Choroid plexus epithelial cell (primary cell): ENCODE measurements at regions not wholly inside any gene's neighbourhood (a gene's known extent, or its start where the extent isn't known, plus 50 kb on each side); places are given as distances from the start of the nearest gene placed in this dataset.

Experiments used
- DNase-seq: peaks from one replicate; pipeline ENCODE4 v3.0.0-alpha.2; 2010; ENCODE audit warnings: low read depth
- H3K4me3 ChIP-seq: 2 replicates; pipeline ENCODE4 v1.5.1; 2011; ENCODE audit warnings: low read depth, mild to moderate bottlenecking, control low read depth, low read length, moderate library complexity
- CTCF ChIP-seq: conservative IDR thresholded peaks from 2 replicates; pipeline ENCODE4 v1.5.1; 2011; ENCODE audit warnings: low read depth, mild to moderate bottlenecking, control low read depth, inconsistent platforms, low read length, moderate library complexity

- TF ChIP-seq CTCF = no peak
These were observed 324.0 kb downstream of the IRS1 start for GRCh38 chr2:226475650-226476049.

GRCh38 chr2:226474131-226474530 lies 325.5 kb downstream of the IRS1 start:
- TF ChIP-seq CTCF = no peak
- no peak overlapping the region for H3K4me3 ChIP-seq
- no peak for DNase-seq

More at GRCh38 chr2:226475650-226476049, 324.0 kb downstream of the IRS1 start:
- H3K4me3 ChIP-seq = no peak overlapping the region
- peak; percentile 86 for DNase-seq

- no peak overlapping the region for H3K4me3 ChIP-seq
- no peak for DNase-seq
- TF ChIP-seq CTCF = no peak
These were observed 327.6 kb downstream of the IRS1 start for GRCh38 chr2:226471987-226472470.

GRCh38 chr2:226467633-226468032 lies 332.0 kb downstream of the IRS1 start:
- DNase-seq = no peak
- H3K4me3 ChIP-seq = no peak overlapping the region
- TF ChIP-seq CTCF = no peak

GRCh38 chr2:226467221-226467620 lies 332.4 kb downstream of the IRS1 start:
- DNase-seq = no peak
- no peak overlapping the region for H3K4me3 ChIP-seq
- no peak for TF ChIP-seq CTCF

GRCh38 chr2:226466589-226466988 lies 333.0 kb downstream of the IRS1 start:
- no peak for TF ChIP-seq CTCF
- no peak for DNase-seq
- H3K4me3 ChIP-seq = no peak overlapping the region

- no peak overlapping the region for H3K4me3 ChIP-seq
- DNase-seq = no peak
- no peak for TF ChIP-seq CTCF
These were observed 333.5 kb downstream of the IRS1 start for GRCh38 chr2:226466124-226466523.
